ACC112 (cell line): ENCODE measurements at regions not wholly inside any gene's neighbourhood (a gene's known extent, or its start where the extent isn't known, plus 50 kb on each side); places are given as distances from the start of the nearest gene placed in this dataset.

Source experiments
- H2AFZ ChIP-seq: fragments of 200-600 bp; sonication (generic); one replicate; pipeline ENCODE4 v1.6.0; 2017; ENCODE audit warnings: antibody characterized with exemption, low read length; ENCODE audit not compliant: unreplicated experiment
- H3K27ac ChIP-seq: fragments of 200-600 bp; sonication (generic); 2 replicates; pipeline ENCODE4 v1.5.1; 2014; ENCODE audit warnings: low read depth, mild to moderate bottlenecking, antibody characterized with exemption, low read length, moderate library complexity
- H3K27me3 ChIP-seq: fragments of 200-600 bp; sonication (generic); 2 replicates; pipeline ENCODE4 v1.6.1; 2014; ENCODE audit warnings: mild to moderate bottlenecking, antibody characterized with exemption, low read length, moderate library complexity, mixed read lengths; ENCODE audit not compliant: insufficient read depth
- H3K36me3 ChIP-seq: fragments of 200-600 bp; sonication (generic); 2 replicates; pipeline ENCODE4 v1.6.1; 2016; ENCODE audit warnings: mild to moderate bottlenecking, antibody characterized with exemption, low read length, moderate library complexity, mixed read lengths; ENCODE audit not compliant: insufficient read depth
- H3K4me1 ChIP-seq: fragments of 200-600 bp; sonication (generic); one replicate; pipeline ENCODE4 v1.6.1; 2016; ENCODE audit warnings: low read length, mixed read lengths; ENCODE audit not compliant: insufficient read depth, unreplicated experiment, control insufficient read depth
- H3K4me3 ChIP-seq: fragments of 200-600 bp; sonication (generic); 2 replicates; pipeline ENCODE4 v1.5.1; 2014; ENCODE audit warnings: mild to moderate bottlenecking, low read depth, low read length
- H3K79me2 ChIP-seq: fragments of 200-600 bp; sonication (generic); one replicate; pipeline ENCODE4 v1.6.0; 2016; ENCODE audit warnings: low read length; ENCODE audit not compliant: control insufficient read depth, unreplicated experiment, insufficient read depth

DNA sequence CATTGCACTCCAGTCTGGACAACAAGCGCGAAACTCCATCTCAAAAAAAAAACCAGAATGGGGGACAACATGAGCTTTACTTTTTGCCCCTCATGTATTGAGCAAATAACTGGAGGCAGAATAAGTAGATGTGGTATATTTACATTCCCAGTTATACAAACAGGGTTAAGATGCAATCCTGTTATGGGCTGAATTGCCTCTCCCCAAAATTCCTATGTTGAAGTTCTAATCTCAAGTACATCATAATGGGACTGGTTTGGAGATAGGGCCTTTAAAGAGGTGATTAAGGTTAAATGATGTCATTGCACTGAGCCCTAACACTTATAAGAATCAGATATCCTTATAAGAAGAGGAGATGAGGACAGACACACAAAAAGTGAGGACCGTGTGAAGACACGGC, 319.8 kb upstream of the KLHL29 start:
- H3K79me2 ChIP-seq, result no peaks in the 10 kb centered on the region
- H3K4me3 ChIP-seq, result no peak overlapping the region
- no peaks in the 10 kb centered on the region for H3K27me3 ChIP-seq
- H3K27ac ChIP-seq, result no peak overlapping the region
- no peak overlapping the region for H2AFZ ChIP-seq
- H3K36me3 ChIP-seq, result no peaks in the 10 kb centered on the region
- no peaks in the 10 kb centered on the region for H3K4me1 ChIP-seq

DNA sequence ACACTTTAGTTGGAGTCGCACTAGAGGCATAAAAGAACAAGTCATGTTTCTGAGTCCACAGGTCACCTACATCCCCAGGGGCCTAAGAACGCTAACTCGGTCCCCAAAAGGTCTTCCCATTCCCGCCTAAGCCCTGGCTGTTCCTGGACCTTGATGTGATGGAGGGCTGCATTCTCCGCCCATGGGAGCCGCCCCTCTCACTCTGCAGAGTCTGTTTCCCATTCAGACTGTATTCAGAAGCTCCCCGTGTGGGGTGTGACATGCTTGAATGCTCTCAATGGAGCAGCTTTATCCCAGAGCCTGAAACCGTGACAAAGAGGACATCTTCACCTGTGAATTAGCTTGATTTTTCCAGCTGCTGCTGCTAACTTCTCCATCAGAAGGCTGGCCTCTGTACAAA, 319.0 kb upstream of the KLHL29 start:
- Histone ChIP-seq H3K27ac (no peak overlapping the region), H3K36me3 (no peaks in the 10 kb centered on the region), H3K4me3 (no peak overlapping the region), H3K27me3 (no peaks in the 10 kb centered on the region), H3K4me1 (no peaks in the 10 kb centered on the region), H2AFZ (no peak overlapping the region), H3K79me2 (no peaks in the 10 kb centered on the region)

DNA sequence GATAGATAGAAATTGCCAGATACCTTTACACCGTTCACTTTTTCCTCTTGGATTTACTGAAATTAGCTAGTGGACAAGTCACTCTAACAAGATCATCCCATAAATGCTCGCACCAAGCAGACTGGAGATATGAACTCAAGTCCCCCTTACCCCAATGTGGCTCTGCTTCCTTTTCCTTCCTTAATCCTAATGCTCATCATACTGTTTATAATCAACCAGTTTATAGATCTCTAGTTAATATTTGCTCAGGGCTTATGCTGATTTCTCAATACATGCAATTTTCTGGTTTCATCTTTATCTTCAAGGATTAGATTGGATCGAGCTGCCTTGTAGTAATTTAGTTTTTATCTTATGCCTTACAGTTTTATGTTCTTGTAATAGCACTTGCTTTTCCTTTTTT, 318.3 kb upstream of the KLHL29 start:
- Histone ChIP-seq H3K4me1 (no peaks in the 10 kb centered on the region), H3K27me3 (no peaks in the 10 kb centered on the region), H3K79me2 (no peaks in the 10 kb centered on the region), H3K36me3 (no peaks in the 10 kb centered on the region), H3K27ac (no peak overlapping the region), H3K4me3 (no peak overlapping the region), H2AFZ (no peak overlapping the region)

DNA sequence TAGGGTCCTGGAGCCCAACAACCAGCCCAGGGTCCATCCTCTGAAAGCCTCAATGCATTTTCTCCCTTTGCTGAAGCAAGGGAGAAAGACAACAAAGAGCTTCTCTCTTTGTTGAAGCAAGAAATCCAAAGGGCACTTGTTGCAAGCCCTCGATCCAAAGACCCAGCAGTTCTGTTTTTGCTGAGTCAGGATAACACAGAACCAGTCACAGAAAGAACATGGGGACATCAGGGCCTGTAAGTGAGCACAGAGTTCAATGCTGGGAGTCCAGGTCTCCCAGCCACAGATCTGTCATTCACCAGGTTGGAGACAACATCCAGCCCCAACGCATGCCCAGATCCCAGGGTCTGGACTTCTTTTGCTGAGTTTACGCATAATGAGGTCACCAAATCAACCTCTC, 315.8 kb upstream of the KLHL29 start:
- H3K27ac ChIP-seq, result no peak overlapping the region
- no peaks in the 10 kb centered on the region for H3K36me3 ChIP-seq
- no peaks in the 10 kb centered on the region for H3K79me2 ChIP-seq
- H3K4me1 ChIP-seq, result no peaks in the 10 kb centered on the region
- H3K4me3 ChIP-seq, result no peak overlapping the region
- no peak overlapping the region for H2AFZ ChIP-seq
- H3K27me3 ChIP-seq, result no peaks in the 10 kb centered on the region

DNA sequence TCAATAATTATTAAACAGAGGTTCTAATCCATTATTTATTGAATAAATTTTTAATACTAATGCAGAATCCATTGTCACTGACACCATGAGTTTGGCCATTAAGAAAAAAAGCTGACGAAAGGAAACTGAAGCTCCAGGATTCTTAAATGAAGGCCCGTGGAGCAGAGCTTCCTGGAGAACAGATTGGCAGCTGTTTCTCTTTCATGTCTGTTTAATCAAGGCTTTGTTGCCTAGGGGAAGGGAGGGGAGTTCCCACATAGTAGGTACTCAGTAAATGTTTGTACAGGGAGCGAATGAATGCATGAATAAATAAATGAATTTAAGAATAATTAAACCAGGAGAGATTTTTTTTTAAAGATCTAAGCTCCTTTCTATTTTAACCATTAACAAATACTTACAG, 315.1 kb upstream of the KLHL29 start:
- Histone ChIP-seq H2AFZ (no peak overlapping the region), H3K36me3 (no peaks in the 10 kb centered on the region), H3K27ac (no peak overlapping the region), H3K4me1 (no peaks in the 10 kb centered on the region), H3K27me3 (no peaks in the 10 kb centered on the region), H3K79me2 (no peaks in the 10 kb centered on the region), H3K4me3 (no peak overlapping the region)

DNA sequence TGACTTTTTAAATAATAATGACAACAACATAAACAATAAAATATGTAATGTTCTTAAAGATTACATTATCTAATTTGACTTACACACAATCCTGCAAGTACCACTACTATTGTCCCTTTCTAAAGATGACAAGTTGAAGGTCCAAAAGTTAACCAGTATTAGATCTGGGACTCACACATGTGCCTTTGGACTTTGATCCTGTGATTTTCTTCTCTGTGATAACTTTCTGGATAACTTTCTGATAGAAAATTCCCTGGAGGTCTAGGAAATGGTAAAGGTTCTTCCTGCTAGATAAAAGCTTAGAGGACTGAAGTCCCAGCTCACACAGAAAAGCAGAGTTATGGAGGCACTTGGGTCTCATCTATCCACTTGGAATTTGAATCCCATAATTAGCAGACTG, 311.9 kb upstream of the KLHL29 start:
- H3K27ac ChIP-seq, result no peak overlapping the region
- H3K27me3 ChIP-seq, result no peaks in the 10 kb centered on the region
- no peak overlapping the region for H3K4me3 ChIP-seq
- H3K79me2 ChIP-seq, result no peaks in the 10 kb centered on the region
- H3K36me3 ChIP-seq, result no peaks in the 10 kb centered on the region
- H3K4me1 ChIP-seq, result no peaks in the 10 kb centered on the region
- no peak overlapping the region for H2AFZ ChIP-seq

DNA sequence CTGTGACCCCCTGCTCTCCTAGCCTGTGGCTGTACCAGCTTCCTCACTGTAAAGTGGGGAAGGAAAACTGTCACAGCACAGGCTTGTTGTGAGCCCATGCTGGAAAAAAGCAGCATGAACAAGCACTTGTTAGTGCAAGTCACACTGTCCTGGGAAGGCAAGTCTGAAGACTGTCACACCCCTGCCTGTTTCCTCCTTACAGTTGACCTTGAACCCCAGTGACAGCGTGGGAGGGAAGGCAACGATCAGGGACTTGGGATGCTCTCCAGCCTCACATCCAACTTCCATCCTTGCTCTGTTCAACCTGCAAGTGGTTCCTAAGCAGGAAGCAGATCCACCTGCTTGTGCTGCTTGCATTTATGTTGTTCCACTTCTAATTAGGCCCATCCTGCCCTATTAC, 311.3 kb upstream of the KLHL29 start:
- Histone ChIP-seq H3K4me3 (no peak overlapping the region), H3K36me3 (no peaks in the 10 kb centered on the region), H2AFZ (no peak overlapping the region), H3K27me3 (no peaks in the 10 kb centered on the region), H3K4me1 (no peaks in the 10 kb centered on the region), H3K27ac (no peak overlapping the region), H3K79me2 (no peaks in the 10 kb centered on the region)

DNA sequence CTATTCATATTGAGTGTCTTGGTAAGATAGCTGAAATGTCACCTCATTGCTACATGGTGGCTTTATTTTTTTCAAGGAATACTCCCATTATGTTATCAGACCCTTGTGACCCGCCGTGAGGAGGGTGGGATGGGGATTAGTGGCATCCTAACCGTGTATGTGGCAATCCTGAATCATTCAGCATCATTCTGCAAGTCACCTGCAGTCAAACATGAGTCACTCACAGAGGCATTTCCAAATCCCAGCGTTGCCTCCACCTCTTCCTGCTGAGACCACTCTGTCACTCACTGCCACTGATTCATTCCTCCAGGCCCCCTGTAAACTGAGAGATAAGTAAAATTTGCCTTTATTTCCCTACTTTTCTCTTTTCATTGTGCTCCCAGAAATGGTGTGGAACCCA, 307.4 kb upstream of the KLHL29 start:
- Histone ChIP-seq H3K79me2 (no peaks in the 10 kb centered on the region), H3K36me3 (no peaks in the 10 kb centered on the region), H3K4me1 (no peaks in the 10 kb centered on the region), H3K27me3 (no peaks in the 10 kb centered on the region), H2AFZ (no peak overlapping the region), H3K27ac (no peak overlapping the region), H3K4me3 (no peak overlapping the region)

DNA sequence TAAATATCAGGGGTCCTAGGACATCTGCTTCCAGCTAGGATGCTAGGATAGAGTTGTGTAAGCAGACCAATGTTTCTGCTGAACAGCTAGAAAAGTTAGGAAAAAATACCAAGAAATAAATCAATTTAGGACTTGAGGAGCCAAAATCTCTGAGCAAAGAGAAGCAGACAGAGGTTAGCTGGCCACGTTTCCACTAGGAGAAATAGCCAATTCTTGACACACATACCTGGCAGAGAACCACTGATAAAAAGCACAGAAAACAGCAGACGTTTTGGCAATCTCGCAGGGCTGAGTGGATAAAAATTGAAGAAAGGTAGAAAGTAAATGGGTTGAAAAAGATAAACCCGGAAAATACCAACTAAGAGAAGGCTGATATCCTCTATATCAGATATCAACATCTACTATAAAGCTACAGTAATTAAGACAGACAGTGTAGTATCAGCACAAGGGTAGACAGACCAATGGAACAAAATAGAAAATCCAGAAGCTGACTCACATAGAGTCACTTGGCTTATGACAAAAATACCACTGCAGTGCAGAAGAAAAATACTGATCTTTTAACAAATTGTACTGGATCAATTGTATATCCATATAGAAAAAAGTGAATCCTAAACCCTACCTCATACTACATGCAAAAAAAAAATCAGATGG, 306.1 kb upstream of the KLHL29 start:
- Histone ChIP-seq H3K79me2 (no peaks in the 10 kb centered on the region), H2AFZ (no peak overlapping the region), H3K36me3 (no peaks in the 10 kb centered on the region), H3K27ac (no peak overlapping the region), H3K4me3 (no peak overlapping the region), H3K27me3 (no peaks in the 10 kb centered on the region), H3K4me1 (no peaks in the 10 kb centered on the region)

DNA sequence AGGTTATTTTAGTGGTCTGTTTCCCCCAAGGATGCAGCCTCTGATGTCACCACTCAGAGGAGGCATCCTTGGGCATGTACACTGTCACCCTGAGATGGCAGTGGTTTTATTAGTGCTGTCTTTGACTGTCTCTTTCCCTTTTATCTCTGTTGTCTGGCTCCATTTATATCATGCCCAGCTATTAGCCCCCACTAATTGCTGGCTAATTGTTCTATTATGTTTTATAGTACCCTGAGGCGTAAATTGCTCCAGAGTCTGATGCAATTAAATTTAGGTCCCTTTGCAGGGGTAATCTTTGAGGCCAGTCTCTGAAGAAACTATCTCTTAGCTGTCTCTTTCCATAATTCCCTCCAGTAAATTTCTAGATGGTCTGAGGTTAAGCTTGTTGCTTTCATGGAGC, 301.0 kb upstream of the KLHL29 start:
- H3K36me3 ChIP-seq, result no peaks in the 10 kb centered on the region
- H3K4me1 ChIP-seq, result no peaks in the 10 kb centered on the region
- no peak overlapping the region for H3K4me3 ChIP-seq
- no peaks in the 10 kb centered on the region for H3K79me2 ChIP-seq
- no peak overlapping the region for H2AFZ ChIP-seq
- H3K27ac ChIP-seq, result no peak overlapping the region
- no peaks in the 10 kb centered on the region for H3K27me3 ChIP-seq

DNA sequence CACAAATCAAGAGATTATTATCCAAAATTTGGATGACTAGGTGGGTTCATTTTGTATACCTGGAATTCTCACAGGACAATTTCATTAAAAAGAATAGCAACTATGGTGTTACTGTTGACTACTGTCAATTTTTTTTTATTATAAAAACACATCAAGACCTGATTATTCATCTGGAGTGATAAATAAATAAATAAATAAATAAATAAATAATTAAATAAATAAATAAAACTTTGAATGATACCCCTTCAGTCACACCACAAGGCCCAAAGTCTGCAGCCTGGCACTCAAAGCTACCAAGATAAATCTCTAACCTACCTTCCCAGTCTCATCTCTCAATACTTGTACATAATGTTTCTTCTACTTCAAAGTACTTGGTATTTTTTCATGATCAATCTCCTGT, 294.0 kb upstream of the KLHL29 start:
- H3K36me3 ChIP-seq, result no peaks in the 10 kb centered on the region
- no peak overlapping the region for H2AFZ ChIP-seq
- H3K4me1 ChIP-seq, result no peaks in the 10 kb centered on the region
- no peaks in the 10 kb centered on the region for H3K27me3 ChIP-seq
- no peak overlapping the region for H3K27ac ChIP-seq
- H3K79me2 ChIP-seq, result no peaks in the 10 kb centered on the region
- H3K4me3 ChIP-seq, result no peak overlapping the region
